HG02610 (cell line): ENCODE measurements at regions not wholly inside any gene's neighbourhood (a gene's known extent, or its start where the extent isn't known, plus 50 kb on each side); places are given as distances from the start of the nearest gene placed in this dataset.
"Not testable (repeated sequence)": the region's sequence is repeated elsewhere in the genome, so short reads cannot be mapped to it uniquely, and the experiment has no call there.

ENCODE experiments used
- ATAC-seq: cut with Tn5 transposase; IDR thresholded peaks from one replicate; pipeline ENCODE4 v1.9.1; 2021; ENCODE audit warnings: mild to moderate bottlenecking, moderate library complexity; ENCODE audit not compliant: unreplicated experiment

DNA sequence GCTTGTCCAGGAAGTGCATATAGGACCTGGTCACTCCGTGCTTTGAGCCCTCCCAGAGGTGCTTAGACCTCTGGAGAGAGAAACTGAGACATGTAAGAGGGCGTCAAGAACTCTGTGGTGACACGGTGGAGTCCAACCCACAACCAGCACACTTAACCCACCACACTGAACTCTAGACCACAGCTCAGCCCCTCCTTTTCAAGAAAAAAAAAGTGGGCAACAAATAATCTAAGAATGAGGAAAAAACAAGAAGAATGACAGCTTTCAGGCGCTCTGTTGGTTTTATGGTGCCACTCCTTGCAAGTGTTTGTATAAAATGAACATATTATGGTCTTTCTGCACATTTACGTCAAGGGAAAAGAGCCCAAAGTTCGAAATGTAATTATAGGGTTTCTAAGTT lies 50.2 kb upstream of the SNAPC3 start:
- no peak for ATAC-seq

DNA sequence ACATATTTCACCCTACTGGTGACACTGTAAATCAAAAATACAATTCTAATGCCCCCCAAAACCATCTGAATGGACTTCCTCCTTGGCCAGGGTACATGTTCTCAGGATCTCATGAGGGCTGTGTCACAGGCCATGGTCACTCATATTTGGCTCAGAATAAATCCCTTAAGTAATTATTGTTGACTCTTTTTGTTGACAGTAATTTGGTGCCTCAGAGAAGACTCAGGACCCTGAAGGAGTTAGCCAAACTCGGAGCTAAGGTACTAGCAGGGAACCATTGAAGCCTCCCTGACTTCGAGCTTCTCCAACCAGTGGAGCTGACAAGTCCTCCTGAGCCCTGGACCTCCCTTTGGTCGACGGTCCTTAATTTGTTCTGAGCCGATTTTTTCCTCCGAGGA lies 51.2 kb upstream of the SNAPC3 start:
- ATAC-seq = no peak

DNA sequence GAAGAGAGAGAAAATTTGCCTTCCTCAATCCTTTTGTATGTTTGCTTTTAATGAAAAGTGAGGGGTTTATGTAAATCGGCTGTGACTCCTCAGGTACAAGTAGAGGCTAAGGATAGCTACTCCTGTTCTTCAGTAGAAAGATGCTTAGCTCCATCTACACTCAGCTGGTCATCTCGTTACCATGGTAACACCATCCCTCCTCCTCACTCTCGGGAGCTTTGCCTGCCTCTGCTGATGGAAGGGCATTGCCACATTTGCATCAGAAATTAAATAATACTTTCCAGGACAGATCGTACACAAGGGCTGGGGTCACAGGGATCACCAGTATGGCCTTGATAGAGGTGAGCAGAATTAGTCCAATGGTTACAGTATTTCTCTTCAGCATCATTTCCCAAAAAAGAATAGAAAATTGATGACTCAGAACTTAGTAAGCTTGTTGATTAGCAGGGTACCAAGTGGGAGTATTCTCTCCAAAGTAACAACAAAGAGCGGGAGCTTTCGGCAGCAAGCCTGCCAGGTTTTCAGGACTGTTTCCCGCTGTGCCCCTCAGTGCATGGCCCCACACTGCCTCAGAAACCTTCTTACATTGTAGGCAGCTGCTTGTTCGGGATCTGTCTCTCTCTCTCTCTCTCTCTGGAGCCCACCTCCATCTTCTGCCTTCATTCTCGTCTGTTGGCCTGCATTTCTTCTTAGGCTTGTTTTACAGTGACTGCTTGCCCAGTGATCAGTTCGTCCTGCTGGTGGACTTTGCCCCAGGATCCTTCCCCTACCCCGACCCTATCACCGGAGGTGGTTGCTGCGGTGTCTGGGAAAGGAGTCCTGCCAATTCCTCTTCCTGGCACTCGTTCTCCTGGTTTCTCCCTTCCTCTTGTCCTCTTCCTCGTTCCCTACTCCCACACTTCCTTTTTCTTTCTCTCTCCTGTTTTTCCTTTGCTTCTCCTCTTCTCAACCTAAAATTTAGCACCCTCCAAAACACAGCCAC lies 51.9 kb upstream of the SNAPC3 start:
- no peak for ATAC-seq

DNA sequence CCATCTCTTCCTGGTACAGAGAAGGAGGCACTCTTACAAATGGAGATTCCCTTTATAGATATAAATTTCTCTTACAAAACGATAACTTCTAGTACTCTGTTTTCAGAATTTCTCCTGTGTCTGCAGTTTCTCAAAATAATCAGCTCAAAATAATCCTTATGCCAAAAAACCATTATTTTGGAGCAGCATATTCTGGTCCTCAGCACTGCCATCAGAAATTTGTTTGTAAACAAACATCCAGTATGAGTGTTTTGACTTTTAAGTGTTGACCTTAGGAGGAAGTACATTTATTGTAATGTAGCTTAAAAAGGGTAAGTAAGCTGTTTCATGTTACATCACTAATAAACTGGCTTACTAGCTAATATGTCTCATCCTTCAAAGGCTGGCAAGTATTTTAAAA lies 52.8 kb upstream of the SNAPC3 start:
- ATAC-seq = no peak

DNA sequence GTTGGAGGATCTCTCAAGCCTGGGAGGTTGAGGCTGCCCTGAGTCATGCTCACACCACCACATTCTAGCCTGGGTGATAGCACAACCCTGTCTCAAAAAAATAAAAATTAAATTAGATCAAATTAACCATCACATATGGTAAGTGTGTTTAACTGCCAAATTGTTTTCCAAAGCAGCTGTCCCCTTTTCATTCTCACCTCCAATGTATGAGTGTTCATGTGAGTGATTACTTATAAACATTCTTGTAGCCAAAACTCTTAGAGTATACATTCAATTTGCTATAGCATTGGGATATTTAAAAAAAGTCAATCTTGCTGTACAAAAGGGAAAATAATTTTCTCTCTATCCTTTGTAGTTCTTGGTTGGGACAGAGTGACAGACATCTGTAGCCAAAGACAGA lies 53.4 kb upstream of the SNAPC3 start:
- no peak for ATAC-seq

DNA sequence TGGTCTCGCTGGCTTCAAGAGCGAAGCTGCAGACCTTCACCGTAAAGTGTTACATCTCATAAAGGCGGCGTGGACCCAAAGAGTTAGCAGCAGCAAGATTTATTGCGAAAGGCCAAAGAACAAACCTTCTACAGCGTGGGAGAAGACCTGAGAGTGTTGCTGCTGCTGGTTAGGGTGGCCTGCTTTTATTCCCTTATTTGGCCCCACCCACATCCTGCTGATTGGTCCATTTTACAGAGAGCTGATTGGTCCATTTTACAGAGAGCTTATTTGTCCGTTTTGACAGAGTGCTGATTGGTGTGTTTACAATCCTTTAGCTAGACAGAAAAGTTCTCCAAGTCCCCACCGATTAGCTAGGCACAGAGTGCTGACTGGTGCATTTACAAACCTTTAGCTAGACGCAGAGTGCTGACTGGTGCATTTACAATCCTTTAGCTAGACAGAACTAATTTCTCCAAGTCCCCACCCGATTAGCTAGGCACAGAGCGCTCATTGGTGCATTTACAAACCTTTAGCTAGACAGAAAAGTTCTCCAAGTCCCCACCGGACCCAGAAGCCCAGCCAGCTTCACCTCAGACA lies 57.6 kb upstream of the SNAPC3 start:
- ATAC-seq = not testable (repeated sequence)

DNA sequence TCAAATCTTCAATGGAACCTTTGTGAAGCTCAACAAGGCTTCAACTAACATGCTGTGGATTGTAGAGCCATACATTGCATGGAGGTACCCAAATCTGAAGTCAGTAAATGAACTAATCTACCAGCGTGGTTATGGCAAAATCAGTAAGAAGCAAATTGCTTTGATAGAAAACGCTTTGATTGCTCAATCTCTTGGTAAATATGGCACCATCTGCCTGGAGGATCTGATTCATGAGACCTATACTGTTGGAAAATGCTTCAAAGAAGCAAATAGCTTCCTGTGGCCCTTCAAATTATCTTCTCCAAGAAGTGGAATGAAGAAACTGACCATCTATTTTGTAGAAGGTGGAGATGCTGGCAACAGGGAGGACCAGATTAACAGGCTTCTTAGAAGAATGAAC lies 54.7 kb upstream of the TTC39B start:
- no peak for ATAC-seq

DNA sequence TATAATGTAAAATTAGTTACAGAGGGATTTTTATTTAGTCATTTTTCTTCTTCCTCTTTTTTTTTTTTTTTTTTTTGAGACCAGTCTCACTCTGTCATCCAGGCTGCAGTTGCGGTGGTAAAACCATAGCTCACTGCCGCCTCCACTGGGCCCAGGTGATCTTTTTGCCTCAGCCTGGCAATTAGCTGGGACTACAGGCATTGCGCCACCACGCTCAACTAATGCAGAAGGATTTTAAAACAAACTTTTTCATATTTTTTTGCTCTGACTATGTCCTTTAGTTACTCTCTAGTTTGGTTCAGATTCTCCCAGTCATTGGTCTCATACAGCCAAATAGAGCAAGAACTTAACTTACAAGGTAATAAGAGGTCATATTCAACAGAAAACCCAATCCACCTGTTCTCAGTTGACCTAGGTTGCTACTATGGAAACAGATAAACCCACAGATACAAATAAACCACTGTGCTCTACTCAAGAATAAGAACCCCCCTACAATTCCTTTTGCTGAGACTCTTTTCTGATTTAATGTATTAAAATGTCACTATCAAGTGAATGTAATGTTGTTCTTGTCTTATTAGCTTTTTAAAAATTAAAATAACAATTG lies 50.1 kb upstream of the TTC39B start:
- ATAC-seq = peak; percentile 94
